Ishikawa (cell line): ENCODE measurements at regions not wholly inside any gene's neighbourhood (a gene's known extent, or its start where the extent isn't known, plus 50 kb on each side); places are given as distances from the start of the nearest gene placed in this dataset.

Source experiments
- CEBPB ChIP-seq: IDR thresholded peaks from 2 replicates; pipeline ENCODE4 v1.6.1; 2012
- CREB1 ChIP-seq: IDR thresholded peaks from 2 replicates; pipeline ENCODE4 v1.6.1; 2012; ENCODE audit warnings: low read depth
- EGR1 ChIP-seq: IDR thresholded peaks from 2 replicates; pipeline ENCODE4 v1.6.1; 2012
- EP300 ChIP-seq: IDR thresholded peaks from 2 replicates; pipeline ENCODE4 v1.6.1; 2012; ENCODE audit warnings: borderline replicate concordance
- FOXM1 ChIP-seq: IDR thresholded peaks from 2 replicates; pipeline ENCODE4 v1.6.1; 2012; ENCODE audit warnings: low read depth, borderline replicate concordance
- MAX ChIP-seq: IDR thresholded peaks from 2 replicates; pipeline ENCODE4 v1.6.1; 2012
- NFIC ChIP-seq: IDR thresholded peaks from 2 replicates; pipeline ENCODE4 v1.6.1; 2012
- RAD21 ChIP-seq: IDR thresholded peaks from 2 replicates; pipeline ENCODE4 v1.6.1; 2012; ENCODE audit warnings: low read depth
- REST ChIP-seq: IDR thresholded peaks from 2 replicates; pipeline ENCODE4 v1.6.1; 2012; ENCODE audit warnings: low read depth, mild to moderate bottlenecking
- TAF1 ChIP-seq: IDR thresholded peaks from 2 replicates; pipeline ENCODE4 v1.6.1; 2012; ENCODE audit warnings: low read depth, mild to moderate bottlenecking
- TCF12 ChIP-seq: IDR thresholded peaks from 2 replicates; pipeline ENCODE4 v1.6.1; 2012; ENCODE audit warnings: low read depth
- TEAD4 ChIP-seq: IDR thresholded peaks from 2 replicates; pipeline ENCODE4 v1.6.1; 2012
- USF1 ChIP-seq: IDR thresholded peaks from 2 replicates; pipeline ENCODE4 v1.6.1; 2012
- YY1 ChIP-seq: IDR thresholded peaks from 2 replicates; pipeline ENCODE4 v1.6.1; 2012; ENCODE audit warnings: low read depth
- ZBTB7A ChIP-seq: IDR thresholded peaks from 2 replicates; pipeline ENCODE4 v1.6.1; 2012; ENCODE audit warnings: low read depth

- no peak for TF ChIP-seq YY1
- no peak for TF ChIP-seq ZBTB7A
- no peak for TF ChIP-seq TAF1
- no peak for TF ChIP-seq USF1
These were observed 499.4 kb downstream of the ISL1 start for GRCh38 chr5:51882647-51883046.

- TF ChIP-seq MAX (no peak), ZBTB7A (no peak), CEBPB (no peak), USF1 (no peak), NFIC (no peak), YY1 (no peak), TEAD4 (no peak), REST (no peak), CREB1 (no peak), EP300 (no peak), RAD21 (no peak), TCF12 (no peak), EGR1 (no peak), TAF1 (no peak), FOXM1 (no peak)
These were observed 506.5 kb downstream of the ISL1 start for GRCh38 chr5:51889703-51890102.

GRCh38 chr5:51890435-51891116, 507.3 kb downstream of the ISL1 start:
- peak; percentile 64 for TF ChIP-seq NFIC
- TF ChIP-seq CREB1 = no peak

GRCh38 chr5:51892680-51893079, 509.4 kb downstream of the ISL1 start:
- TF ChIP-seq RAD21 (no peak), EGR1 (no peak), CREB1 (no peak), MAX (no peak), EP300 (no peak)

- no peak for TF ChIP-seq RAD21
- TF ChIP-seq FOXM1 = no peak
- TF ChIP-seq USF1 = no peak
- TF ChIP-seq YY1 = no peak
- TF ChIP-seq TEAD4 = no peak
- TF ChIP-seq CREB1 = no peak
- no peak for TF ChIP-seq ZBTB7A
- TF ChIP-seq EP300 = no peak
- no peak for TF ChIP-seq TAF1
- no peak for TF ChIP-seq TCF12
These were observed 512.6 kb downstream of the ISL1 start for GRCh38 chr5:51895834-51896233.

- TF ChIP-seq EGR1 (no peak), MAX (no peak), TAF1 (no peak)
These were observed 519.3 kb downstream of the ISL1 start for GRCh38 chr5:51902512-51902911.

GRCh38 chr5:51908215-51908614, 525.0 kb downstream of the ISL1 start:
- TF ChIP-seq NFIC (no peak), MAX (no peak), TCF12 (no peak), YY1 (no peak), EP300 (no peak), CEBPB (no peak), USF1 (no peak), TEAD4 (no peak), ZBTB7A (no peak), TAF1 (no peak), EGR1 (no peak), REST (no peak), CREB1 (no peak), RAD21 (no peak), FOXM1 (no peak)
